ENCODE measurements at regions not wholly inside any gene's neighbourhood (a gene's known extent, or its start where the extent isn't known, plus 50 kb on each side); places are given as distances from the start of the nearest gene placed in this dataset.

DNA sequence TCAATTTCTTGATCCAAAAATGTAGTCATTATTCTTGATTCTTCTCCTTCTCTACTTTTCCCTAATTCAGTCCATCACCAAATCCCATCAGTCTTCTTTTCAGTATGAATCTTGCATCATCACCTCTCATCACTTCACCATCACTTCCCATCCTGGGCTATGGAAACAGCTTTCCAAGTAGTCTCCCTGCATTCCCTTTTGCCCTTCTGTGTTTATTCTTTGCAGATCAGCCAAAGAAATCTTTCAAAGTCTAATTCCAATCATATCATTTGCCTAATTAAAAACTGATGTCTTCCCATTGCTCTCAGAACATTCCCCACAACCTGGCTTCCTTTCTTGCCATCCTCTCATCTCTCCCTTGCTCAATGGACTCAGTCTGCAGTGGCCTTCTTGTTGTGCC is 201.7 kb upstream of the ADAMTS3 start:
- TF ChIP-seq POLR2AphosphoS5 (IDR thresholded peaks at IDR 0.05) (no peak), CTCF (IDR thresholded peaks at IDR 0.05) (no peak)

All from upper lobe of left lung (tissue), 4 donors.